HG03558 (cell line): ENCODE measurements at regions not wholly inside any gene's neighbourhood (a gene's known extent, or its start where the extent isn't known, plus 50 kb on each side); places are given as distances from the start of the nearest gene placed in this dataset.

ENCODE experiments used
- ATAC-seq: cut with Tn5 transposase; IDR thresholded peaks from one replicate; pipeline ENCODE4 v1.9.1; 2021; ENCODE audit warnings: moderate number of reproducible peaks; ENCODE audit not compliant: unreplicated experiment; ENCODE audit errors: extremely low read depth

DNA sequence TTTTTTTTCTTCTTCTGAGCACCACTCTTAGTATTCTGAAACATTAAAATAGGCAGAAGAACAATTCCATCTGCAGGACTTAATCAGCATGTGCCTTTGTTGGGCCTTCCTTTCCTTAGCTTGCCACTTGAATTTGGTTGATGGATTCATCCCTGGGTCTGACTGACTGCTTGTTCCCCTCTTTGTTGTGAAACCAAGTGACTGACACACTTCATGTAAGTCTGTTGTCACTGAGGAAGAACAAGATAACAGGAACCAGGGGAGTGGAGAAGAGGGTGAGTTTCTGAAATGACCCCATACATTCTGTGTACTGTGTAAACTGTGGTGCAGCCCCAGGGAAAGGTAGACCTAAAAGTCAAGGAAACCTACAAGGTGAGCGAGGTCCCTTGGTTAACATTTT lies 188.7 kb upstream of the TBC1D5 start:
- no peak for ATAC-seq

DNA sequence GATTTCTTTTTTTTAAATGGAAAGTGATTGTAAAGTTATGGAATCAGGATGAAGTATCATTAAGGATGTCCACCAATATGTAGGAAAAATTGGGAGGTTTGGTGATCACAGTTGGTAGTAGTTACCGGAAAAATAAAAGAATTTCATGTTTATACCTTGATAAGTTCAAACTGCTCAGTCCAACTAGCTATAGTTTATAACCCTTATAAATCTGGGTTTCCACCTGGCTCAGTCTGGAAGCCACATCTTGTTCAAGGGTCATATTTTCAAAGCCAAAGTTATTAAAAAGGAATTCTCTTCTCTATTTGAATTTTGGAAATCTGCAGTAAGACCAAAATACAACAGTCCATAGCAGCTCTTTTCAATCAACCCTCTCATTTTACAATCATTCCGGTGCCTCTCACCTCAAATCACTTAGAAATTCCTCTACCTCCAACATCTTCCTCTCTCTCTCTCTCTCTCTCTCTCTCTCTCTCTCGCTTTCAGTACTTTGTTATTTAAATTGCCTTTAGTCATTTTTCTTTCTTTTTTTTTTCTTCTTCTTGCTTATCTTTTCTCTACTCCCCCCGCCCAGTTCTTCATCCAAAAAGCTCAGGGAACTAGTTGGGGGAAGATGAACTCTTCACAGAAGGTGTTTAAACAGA lies 186.2 kb upstream of the TBC1D5 start:
- no peak for ATAC-seq

DNA sequence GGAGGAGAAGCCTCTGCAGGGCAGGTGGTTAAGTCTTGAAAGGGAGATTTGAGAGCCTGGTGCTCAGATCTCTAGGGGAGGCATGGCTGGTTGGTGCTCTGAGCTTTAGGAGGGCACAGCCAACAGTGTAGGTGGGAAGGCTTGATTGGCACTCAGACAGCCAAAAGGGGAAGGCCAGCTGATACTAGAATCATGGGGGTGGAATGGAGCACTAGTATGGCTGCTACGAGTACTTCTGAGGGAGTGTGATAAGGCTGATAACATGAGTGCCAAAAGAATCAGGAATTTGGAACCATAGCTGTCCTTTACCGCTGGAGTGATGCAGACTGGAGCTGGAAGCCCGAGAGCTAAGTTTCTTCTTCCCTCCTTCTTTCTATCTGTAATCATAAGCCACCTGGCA lies 184.6 kb upstream of the TBC1D5 start:
- no peak for ATAC-seq

DNA sequence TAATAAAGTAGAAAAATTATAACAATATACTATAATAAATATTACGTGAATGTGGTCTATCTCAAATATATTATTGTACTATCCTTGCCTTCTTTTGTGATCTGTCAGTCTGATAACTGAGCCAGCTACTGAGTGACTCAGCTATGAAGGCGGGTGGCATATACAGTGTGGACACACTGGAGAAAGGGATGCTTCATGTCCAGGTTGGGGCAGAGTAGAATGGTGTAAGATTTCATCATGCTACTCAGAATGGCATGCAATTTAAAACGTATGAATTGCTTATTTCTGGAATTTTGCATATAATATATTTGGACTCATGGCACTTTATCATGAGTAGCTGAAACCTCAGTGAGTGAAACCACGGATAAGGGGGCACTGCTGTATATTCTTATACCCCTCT lies 172.9 kb upstream of the TBC1D5 start:
- ATAC-seq: no peak

DNA sequence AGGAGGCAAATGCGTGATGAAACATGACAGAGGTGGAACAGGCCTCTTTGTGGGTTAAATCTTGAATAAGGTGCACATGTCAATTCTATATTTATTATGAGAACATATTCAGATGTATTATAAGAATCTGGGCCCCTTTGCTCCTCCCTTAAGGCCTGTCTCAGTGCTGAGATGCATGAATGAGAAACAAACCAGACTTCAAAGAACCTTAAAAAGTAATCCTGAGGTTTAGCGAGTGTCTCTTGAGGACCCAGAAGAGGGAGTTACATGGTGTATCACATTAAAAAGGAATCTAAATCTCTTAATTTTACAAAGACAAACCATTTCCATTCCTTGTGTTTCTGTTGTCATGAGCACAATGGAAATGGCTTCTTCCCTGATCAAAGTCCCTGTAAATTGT lies 170.9 kb upstream of the TBC1D5 start:
- ATAC-seq: no peak

DNA sequence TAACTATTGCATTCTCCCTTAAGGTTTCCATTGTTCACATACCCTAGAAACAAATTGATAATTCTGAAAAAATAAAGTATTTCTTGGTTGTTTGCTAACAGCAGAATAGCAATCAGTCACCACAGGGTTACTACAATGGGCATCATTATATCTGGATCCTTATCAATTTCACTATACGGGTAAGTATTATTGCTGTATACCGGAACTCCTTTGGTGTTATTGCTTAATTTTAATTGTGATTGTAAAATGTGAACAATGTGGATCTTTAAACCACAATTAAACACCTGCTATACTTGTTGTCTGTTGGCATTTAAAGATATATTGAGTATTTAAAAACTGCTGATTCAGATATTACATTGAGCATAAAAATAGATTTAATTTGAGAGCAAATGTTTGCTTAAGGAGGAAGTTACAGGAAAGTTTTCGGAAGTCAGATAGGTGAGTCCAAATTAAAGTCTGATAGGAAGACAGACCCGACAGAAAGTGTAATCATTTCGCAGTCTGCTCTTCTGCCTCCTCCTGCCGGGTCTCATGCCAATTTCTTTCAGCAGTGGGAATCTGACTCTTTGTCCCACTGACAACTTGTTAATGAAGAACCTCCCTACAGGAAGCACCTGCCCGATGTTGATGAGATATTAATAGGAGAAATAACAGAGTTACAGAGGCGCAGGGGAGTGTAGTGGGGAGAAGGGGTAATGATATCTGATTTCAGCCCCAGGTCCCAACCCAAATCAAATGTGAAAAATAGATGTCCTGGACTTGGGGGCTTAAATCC lies 169.7 kb upstream of the TBC1D5 start:
- ATAC-seq: no peak

DNA sequence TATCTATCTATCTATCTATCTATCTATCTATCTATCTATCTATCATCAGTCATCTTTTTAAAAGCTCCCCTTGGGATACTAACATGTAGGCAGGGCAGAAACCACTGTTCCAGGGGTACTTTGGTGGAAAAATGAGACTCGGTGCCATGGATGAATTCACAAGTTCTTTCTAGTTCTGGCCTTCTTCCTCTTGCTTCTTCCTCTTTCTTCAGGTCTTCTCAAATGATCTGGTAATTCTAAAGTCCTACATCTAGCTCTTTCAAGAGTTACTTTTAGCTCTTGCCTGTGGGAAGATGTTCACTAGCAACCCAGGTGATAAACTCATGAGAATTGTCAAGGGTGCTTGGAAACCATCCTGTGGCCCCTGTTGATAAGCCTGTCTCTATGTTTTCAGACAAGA lies 168.5 kb upstream of the TBC1D5 start:
- ATAC-seq: no peak

DNA sequence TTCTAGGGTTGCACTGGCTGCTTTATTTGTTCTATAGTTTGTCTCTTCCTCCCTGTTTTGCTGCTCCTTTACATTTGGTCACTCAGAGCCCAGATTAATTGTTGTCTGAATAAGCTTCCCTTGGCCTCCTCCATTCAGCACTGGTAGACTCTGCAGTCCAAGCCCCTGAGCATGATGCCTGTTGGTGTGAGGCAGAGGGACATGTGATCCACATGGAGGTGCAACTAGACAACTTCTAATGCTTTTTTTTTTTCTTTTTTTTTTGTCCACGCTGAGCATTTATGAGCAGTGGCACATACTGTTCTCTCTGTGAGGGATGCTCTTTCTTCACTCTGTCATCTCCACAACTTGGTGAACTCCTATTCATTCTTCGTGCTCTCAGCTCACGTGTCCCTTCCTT lies 167.3 kb upstream of the TBC1D5 start:
- ATAC-seq: no peak

DNA sequence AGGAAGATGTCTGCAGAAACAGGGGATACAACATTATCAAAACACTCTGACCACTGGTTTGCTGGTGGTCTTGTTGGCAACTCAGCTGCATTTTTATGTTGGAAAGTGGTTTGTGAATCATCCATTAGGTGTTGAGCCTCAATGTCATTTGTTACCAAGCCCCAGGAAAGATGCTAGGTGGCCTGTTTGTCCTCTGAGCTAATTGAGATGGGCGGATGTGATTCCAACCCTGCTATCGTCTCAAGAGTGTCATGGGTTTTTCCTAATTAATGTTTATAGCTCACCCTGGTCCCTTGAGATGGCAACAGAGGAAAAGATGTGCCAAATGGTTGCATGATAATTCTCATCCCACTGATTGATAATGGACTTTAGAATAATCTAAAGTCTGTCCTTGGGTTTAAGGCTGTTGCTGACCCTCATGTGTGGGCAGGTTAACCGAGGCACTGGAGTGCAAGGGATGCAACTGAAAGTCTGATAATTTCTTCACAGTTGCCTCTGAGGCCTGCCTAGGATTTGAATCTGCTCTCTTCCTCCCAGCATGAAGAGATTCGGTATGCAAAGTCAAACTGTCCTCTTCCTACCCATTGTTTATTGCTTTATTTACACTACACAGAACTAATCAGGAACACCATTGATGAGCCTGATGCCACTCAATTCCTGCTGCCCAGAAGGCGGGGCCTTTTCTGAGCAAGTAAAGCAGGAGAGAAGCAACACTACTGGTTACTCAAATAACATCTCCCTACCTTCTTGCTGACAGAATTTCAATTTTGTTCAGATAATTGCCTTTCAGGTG lies 166.2 kb upstream of the TBC1D5 start:
- no peak for ATAC-seq

DNA sequence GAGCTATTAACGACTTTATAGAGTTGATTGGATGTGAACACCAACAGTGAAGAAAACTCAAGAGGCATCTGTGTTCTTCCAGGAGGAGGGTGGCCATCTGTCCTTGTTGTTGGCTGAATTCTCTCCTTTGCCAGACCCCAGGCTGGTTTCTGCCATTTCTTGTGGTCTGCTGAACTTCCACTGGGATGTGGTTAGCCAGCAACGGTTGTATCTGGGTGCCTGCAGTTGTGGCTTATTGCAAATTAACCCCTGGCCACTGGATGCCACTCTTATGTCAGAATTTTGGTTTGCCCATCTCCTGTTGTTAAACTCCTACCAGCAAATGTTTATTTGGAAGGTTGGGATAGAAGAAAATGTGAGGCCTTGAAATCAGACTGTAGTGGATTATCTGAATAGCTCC lies 163.6 kb upstream of the TBC1D5 start:
- ATAC-seq: no peak

DNA sequence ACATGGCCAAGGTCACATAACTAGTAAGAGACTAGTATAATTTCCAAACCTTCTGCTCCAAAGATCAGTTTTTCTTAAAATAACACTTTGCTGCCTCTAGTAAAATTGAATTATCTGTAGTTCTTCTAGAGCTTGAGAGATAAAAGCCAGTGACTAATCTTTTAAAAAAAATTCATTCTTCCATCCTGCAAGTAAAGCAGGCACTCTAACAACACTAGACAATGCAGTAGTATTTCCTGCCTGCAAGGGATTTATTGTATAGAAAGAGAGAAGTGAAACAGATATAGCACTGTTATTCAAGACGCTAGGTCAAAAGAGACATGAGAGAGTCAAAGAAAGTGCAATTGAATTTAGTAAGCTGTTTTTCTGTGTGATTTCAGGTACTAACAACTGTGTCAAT lies 159.5 kb upstream of the TBC1D5 start:
- ATAC-seq: peak; percentile 73

DNA sequence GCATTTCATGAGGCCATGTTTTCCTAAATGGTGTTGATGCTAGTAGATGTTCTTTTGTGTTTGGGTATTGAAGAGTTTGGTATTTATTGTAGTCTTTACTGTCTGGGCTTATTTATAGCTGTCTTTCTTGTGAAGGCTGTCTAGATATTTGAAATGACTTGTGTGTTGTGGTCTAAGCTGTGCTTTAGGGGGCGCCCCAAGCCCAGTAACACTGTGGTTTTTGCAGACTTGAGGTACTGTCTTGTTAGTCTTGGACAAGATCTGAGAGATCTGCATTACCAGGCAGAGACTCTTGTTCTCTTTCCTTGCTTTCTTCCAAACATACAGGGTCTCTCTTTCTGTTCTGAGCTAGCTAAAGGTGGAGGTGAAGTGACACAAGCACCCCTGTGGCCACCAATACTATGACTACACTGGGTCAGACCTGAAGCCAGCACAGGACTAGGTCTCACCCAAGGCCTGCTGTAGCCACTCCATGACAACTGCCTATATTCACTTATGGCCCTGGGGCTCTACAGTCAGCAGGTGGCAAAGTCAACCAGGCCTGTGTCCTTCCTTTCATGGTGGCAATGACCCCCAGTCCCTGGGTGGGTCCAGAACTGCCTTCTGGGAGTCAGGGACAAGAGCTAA lies 152.1 kb upstream of the TBC1D5 start:
- ATAC-seq: peak; percentile 74

DNA sequence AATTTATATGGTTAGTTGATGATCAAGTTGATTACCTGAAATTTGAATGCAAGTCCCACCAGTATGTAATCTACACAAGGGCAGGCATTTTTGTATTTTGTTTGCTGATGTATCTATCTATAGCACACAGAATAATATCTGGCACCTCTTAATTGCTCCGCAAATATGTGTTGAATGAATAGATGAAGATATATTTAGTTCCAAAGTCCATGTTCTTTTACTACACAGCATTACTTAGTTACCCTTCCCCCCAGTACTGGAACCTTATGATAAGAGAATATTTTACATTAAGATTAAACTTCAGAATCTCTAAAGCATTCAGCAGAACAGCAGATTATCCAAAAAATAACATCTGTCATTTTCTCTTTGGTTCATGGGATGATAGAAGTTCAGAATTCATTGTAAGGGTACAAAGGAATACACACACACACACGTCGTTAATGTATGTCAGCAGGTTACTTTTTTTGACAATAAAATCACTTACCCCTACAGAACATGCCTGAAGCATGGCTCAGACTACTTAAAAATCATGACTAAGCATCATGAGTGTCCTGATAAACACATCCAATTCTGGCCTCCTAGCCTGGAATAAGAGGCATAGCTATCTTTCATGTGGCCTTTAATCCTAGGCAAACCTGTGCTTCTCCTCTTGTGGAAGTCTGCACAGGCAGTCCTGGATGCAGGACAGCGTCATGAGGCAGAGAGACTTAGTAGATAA lies 148.9 kb upstream of the TBC1D5 start:
- no peak for ATAC-seq

DNA sequence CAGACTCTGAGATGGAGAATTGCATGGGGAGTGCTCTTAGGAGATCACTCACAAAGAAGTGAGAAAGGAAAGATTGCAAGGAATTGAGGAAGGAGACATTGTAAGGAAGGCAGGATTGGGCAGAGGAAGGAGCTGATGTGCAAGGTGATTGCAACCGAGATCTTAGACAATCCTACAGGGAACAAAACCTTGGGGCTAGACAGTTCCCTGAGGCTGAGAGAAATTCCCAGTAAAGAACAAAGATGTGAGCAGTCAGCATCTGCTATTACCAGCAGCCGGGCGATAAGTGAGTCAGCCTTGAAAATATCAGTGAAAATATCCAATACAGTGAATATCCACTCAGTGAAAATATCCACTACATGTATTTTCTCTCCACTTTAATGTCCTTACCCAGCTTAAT lies 143.6 kb upstream of the TBC1D5 start:
- no peak for ATAC-seq

DNA sequence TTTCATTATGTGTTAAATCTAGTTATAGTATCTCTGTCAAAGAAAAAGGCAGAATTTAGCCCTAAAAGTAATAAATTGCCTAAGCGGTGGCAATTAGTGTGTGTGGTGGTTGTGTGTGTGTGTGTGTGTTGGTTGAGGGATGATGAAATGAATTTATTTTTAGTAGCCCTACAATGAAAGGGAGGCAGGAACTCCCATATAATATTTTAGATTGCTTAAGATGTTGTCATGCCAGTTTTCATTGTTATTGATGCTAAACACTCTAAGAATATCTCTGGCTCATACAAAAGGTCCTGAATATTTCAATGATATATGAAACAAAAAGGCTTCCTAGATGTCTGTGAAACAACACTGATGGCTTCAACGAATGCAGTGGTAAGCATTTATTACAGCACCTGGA lies 140.6 kb upstream of the TBC1D5 start:
- no peak for ATAC-seq

DNA sequence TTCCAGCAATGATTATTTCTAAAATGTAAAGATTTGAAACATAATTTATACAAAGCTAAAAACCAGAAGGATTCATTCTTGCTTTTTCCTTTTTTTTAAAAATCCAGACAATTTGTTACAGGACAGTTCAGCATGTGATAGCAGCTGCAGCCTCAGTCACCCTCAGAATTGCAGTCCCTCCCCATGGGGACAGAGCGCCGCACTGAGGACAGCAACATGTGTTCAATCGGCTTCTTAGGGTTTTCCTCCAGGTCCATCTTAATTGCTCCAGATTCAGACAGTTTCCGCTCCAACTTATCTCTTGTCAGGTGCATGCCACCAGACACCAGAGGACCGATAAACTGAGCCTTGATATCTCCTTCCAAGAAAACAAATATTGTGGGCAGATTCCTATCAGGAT lies 134.9 kb upstream of the TBC1D5 start:
- no peak for ATAC-seq

DNA sequence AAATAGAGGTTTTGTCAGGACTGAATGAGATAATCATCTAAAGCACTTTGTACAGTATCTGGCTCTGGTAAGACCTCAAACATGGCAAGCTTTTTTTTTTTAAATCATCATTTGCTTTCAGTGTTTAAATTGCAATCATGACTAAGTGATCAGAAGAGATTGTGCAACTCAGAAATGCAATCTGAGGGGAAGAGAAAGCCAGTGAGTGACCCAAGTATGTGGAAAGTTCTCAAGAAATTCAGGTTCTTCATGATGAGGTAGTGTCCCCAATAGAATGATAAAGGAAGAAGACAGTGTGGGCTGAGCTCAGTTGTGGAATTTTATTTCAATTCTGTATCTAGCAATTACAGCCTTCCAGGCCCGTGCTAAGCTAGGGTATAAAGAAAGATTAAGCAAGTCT lies 132.2 kb upstream of the TBC1D5 start:
- no peak for ATAC-seq

DNA sequence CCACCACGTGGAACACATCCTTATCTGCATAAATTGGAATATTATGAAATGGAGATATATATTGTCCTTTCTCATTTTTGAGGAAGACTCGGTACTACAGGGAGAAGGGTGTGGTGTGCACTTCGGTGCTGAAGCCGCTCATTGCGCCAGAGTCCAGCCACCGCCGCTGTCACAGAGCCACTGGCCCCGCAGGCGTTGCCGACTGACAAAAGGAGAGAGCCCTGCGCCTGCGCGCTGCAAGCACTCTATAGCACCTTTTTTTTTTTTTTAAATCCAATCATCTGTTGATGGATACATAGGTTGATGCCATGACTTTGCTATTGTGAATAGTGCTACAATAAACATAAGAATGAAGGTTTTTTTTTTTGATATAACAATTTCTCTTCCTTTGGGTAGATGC lies 130.0 kb upstream of the TBC1D5 start:
- ATAC-seq: no peak

DNA sequence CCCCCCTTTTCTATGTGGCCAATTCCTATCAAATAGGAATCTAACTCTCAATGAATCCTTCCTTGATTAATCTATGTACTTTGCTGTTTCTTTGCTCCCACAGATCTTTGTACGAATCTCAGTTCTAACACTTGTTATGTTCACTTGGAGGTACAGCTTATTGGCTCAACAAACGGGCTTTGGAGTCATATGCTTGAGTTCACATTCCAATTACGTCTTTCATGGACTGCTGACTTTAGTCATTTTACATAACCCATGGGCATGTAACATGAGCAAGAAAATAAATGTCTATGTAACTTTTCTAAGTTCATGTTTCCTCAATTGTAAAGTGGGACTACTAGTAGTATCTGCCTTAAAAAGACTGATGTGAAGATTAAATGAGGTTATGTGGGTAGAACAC lies 123.2 kb upstream of the TBC1D5 start:
- ATAC-seq: no peak

DNA sequence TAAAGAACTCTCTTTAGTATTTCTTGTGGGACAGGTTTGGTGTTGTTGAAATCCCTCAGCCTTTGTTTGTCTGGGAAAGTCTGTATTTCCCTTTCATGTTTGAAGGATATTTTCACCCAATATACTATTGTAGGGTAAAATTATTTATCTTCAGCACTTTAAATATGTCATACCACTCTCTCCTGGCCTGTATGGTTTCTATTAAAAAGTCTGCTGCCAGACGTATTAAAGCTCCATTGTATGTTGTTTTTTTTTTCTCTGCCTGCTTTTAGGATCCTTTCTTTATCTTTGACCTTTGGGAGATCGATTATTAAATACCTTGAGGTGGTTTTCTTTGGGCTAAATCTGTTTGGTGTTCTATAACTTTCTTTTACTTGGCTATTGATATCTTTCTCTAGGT lies 119.0 kb upstream of the TBC1D5 start:
- no peak for ATAC-seq
